ENCODE measurements at regions not wholly inside any gene's neighbourhood (a gene's known extent, or its start where the extent isn't known, plus 50 kb on each side); places are given as distances from the start of the nearest gene placed in this dataset.
"Not testable (repeated sequence)": the region's sequence is repeated elsewhere in the genome, so short reads cannot be mapped to it uniquely, and the experiment has no call there.

GRCh38 chr15:20124668-20125067 lies 416.9 kb downstream of the GOLGA6L6 start:
- TF ChIP-seq CTCF (conservative IDR thresholded peaks at IDR 0.05; ENCODE audit: low read depth, low read length); EZH2phosphoT487 (IDR thresholded peaks at IDR 0.05; ENCODE audit: borderline replicate concordance, low read length); EZH2 (IDR thresholded peaks at IDR 0.05; ENCODE audit: low read length, unreplicated experiment): not testable (repeated sequence)
